Gastrocnemius medialis (tissue), 4 donors: ENCODE measurements at regions not wholly inside any gene's neighbourhood (a gene's known extent, or its start where the extent isn't known, plus 50 kb on each side); places are given as distances from the start of the nearest gene placed in this dataset.

Experiments
- ATAC-seq, 2 donors: fragments of 150-250 bp; one replicate each; pipeline ENCODE4 v1.9.1; 2016
- DNase-seq, 2 donors: peaks; one replicate each; pipeline ENCODE4 v3.0.0-alpha.2; 2019
- H3K27ac ChIP-seq, 4 donors: fragments of 200-600 bp; sonication (generic); 1 replicate in 1 of 4; 2 replicates in 3 of 4; pipeline ENCODE4 v1.5.1; 2016 to 2018; ENCODE audit warnings: mild to moderate bottlenecking in 2 of 4, moderate library complexity in 1 of 4
- H3K27me3 ChIP-seq, 3 donors: fragments of 200-600 bp; sonication (generic) in 2 of 3; 1 replicate in 1 of 3; 2 replicates in 2 of 3; pipeline versions ENCODE4 v1.5.1 to v1.6.0; 2016 to 2019; ENCODE audit warnings: mild to moderate bottlenecking in 1 of 3, moderate library complexity in 1 of 3
- H3K36me3 ChIP-seq, 2 donors: fragments of 200-600 bp; sonication (generic) in 1 of 2; one replicate each; pipeline ENCODE4 v1.5.1; 2017 to 2018
- H3K4me1 ChIP-seq, 2 donors: fragments of 200-600 bp; sonication (generic) in 1 of 2; one replicate each; pipeline ENCODE4 v1.5.1; 2016 to 2017; ENCODE audit warnings: mild to moderate bottlenecking in 2 of 2
- H3K4me3 ChIP-seq, 4 donors: fragments of 200-600 bp; sonication (generic) in 3 of 4; 1 replicate in 1 of 4; 2 replicates in 3 of 4; pipeline ENCODE4 v1.5.1; 2016 to 2019; ENCODE audit warnings: mild to moderate bottlenecking in 2 of 4
- H3K9me3 ChIP-seq, 3 donors: fragments of 200-600 bp; sonication (generic) in 2 of 3; 1 replicate in 1 of 3; 2 replicates in 2 of 3; pipeline ENCODE4 v1.5.1; 2016 to 2019
- POLR2A ChIP-seq, 2 donors: fragments of 450-650 bp; IDR thresholded peaks; one replicate each; pipeline ENCODE4 v1.6.1; 2017; ENCODE audit warnings: antibody characterized with exemption in 2 of 2, mild to moderate bottlenecking in 2 of 2, moderate library complexity in 2 of 2
- in situ Hi-C, 4 donors: fragments of 200-750 bp; cut with MboI; loops; one replicate each; pipeline versions ENCODE4 v1.15.0 to v1.8.0; 2017; ENCODE audit warnings: low sequenced_read_pairs in 4 of 4
- intact Hi-C: fragments of 100-400 bp; cut with DNase I; formaldehyde crosslinking; loops from one replicate; pipeline ENCODE4 v1.15.1; 2023; ENCODE audit warnings: low total_unique reads
- microRNA-seq, 2 donors: library from miRNA; unstranded; fragments of <30 nt; microRNA quantifications; one replicate each; pipeline ENCODE4, GENCODE V29; 2016; ENCODE audit warnings: borderline replicate concordance in 2 of 2
- TF ChIP-seq, protein P1 (sequence below), 5 experiments: fragments of 450-650 bp in 3 of 5; fragments of 200-600 bp in 2 of 5; sonication (generic) in 2 of 5; IDR thresholded peaks in 4 of 5; conservative IDR thresholded peaks in 1 of 5; 1 replicate in 4 of 5; 2 replicates in 1 of 5; pipeline ENCODE4 v1.5.1; 2016 to 2019; ENCODE audit warnings: antibody characterized with exemption in 5 of 5, mild to moderate bottlenecking in 3 of 5, moderate library complexity in 3 of 5

DNA sequence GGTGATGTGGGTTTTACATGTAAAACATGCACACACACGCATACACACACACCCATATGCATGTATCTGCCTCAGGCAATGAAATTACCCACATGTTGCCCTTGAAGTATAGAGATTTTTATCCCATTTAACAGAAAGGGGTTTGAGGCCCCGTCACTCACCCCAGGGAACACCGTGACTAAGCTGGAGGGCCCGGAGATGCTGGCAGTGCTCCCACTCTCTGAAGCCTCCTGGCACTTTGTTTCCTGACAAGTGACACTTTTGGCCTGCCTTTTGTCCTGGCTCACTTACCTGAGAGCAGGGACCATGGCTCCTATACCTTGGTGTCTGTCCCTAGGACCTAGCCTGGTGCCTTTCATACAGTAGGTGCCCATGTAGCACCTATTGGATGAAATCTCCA lies 50.0 kb upstream of the TNRC6C start:
- DNase-seq = no peak
- in situ Hi-C loops = no loop called here

More for the DNA sequence above, 50.0 kb upstream of the TNRC6C start:
- H3K27me3 ChIP-seq = peaks cover 8 to 15% (median 8%) of the 10 kb centered on the region in 3 donors
- no peak for ATAC-seq
- TF ChIP-seq, protein P1, sequence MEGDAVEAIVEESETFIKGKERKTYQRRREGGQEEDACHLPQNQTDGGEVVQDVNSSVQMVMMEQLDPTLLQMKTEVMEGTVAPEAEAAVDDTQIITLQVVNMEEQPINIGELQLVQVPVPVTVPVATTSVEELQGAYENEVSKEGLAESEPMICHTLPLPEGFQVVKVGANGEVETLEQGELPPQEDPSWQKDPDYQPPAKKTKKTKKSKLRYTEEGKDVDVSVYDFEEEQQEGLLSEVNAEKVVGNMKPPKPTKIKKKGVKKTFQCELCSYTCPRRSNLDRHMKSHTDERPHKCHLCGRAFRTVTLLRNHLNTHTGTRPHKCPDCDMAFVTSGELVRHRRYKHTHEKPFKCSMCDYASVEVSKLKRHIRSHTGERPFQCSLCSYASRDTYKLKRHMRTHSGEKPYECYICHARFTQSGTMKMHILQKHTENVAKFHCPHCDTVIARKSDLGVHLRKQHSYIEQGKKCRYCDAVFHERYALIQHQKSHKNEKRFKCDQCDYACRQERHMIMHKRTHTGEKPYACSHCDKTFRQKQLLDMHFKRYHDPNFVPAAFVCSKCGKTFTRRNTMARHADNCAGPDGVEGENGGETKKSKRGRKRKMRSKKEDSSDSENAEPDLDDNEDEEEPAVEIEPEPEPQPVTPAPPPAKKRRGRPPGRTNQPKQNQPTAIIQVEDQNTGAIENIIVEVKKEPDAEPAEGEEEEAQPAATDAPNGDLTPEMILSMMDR (IDR thresholded peaks at IDR 0.05 in 4 of 5, conservative IDR thresholded peaks at IDR 0.05 in 1 of 5) = no peak
- TF ChIP-seq POLR2A (IDR thresholded peaks at IDR 0.05) = no peak
- H3K36me3 ChIP-seq = no peaks in the 10 kb centered on the region
- no peaks in the 10 kb centered on the region for H3K9me3 ChIP-seq
- H3K4me1 ChIP-seq = no peaks in the 10 kb centered on the region
- H3K4me3 ChIP-seq = no peak overlapping the region
- H3K27ac ChIP-seq = no peak overlapping the region
- intact Hi-C loops = no loop called here

Small RNAs in the stretch of these regions (microRNA-seq; reads per million reads assigned to microRNA genes)
- 0 reads per million in 2 donors for gene MIR4316
